GM21576 (cell line): ENCODE measurements at regions not wholly inside any gene's neighbourhood (a gene's known extent, or its start where the extent isn't known, plus 50 kb on each side); places are given as distances from the start of the nearest gene placed in this dataset.

Experiments used
- ATAC-seq: cut with Tn5 transposase; IDR thresholded peaks from one replicate; pipeline ENCODE4 v1.9.1; 2021; ENCODE audit warnings: mild to moderate bottlenecking, moderate library complexity; ENCODE audit not compliant: unreplicated experiment

- ATAC-seq, result no peak
Observed at GRCh38 chr2:120618830-120619229, 116.8 kb upstream of the GLI2 start.

DNA sequence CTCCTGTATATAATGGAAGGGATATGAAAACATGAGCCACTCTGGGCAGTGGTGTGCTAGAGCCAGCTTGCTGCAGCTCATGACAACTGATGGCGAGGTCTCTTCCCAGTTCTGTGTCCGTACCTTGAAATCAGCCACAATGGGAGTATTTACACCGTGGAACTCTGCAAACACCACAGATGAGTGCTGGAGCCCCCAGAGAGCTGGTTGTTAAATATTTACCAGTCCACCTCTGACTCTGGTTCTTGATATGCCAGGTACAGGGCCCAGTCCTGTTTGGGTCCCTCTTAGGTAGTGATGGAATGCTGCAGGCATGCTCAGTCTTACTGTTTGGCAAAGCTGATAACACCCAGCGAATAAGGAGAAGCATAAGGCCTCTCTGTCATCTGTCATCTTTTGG is 116.1 kb upstream of the GLI2 start:
- no peak for ATAC-seq

DNA sequence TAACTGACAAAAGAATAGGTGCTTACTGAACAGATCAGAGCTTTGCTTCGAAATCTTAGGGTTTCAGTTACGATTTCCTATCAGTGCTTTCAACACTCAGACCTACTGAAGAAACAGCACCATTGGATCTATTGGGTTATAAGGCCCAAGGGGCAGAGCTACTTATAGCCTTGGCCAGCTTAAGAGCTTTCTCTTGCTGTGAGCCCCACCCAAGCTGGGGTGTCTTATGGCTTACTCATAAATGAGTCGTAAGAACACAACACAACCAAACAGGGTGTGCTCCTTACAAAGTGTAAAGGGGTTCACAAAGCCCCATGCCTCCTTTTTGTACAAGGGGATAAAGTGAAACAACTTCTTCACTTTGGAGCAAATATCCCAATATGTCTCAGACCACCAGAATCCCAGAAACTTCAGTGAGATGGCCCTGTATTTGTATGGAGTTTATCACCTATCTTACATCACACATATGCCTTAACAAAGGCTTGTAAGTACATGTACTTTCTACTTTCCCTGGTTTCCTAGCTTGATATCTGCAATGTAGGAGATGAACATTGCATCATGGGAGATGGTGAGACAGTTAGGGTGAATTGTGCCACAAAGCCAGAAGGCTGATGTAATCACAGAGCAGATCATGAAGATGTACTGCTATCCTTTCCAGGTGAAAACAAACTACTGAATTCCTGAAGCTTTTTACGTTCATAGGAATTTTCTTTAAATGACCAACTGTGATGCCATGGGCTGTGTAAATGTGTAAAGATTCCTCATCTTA is 115.5 kb upstream of the GLI2 start:
- ATAC-seq, result no peak

DNA sequence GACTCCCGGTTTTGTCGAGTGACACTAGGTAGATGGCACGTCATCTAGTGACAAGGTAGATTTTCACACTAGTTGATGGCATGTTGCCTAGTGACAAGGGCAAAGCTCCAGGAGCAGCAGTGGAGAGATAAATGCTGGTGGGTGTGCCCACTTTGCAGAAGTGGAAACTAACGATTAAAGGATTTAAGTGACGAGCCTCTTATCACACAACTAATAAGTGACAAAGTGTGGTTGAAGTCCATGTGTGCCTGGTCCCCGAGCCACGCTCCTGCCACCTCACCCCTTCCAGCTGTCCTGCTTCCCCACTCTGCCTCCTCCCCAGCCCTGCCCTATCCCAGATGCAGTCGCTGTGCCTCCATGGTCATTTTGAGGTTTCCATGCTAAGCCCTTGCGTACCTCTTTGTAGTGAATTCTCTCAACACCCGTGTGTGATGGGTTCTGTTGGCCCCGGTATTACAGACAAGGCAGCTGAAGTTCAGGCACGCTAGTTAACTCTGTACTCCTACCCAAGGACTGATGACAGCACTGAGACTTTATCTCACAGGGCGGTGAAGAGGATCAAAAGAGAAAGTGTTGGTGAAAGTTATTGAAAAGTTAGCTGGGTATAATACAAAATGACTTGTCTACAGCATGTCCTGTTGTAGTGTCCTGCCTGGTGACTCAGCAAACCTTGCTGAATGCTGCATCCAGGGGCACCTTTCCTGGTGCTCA is 113.4 kb upstream of the GLI2 start:
- ATAC-seq, result no peak

- ATAC-seq, result no peak
Observed at GRCh38 chr2:120622886-120623753, 112.5 kb upstream of the GLI2 start.

GRCh38 chr2:120624061-120624737 is 111.5 kb upstream of the GLI2 start:
- ATAC-seq, result no peak

- ATAC-seq, result no peak
Observed at GRCh38 chr2:120624738-120625446, 110.8 kb upstream of the GLI2 start.

- no peak for ATAC-seq
Observed at GRCh38 chr2:120625865-120626560, 109.7 kb upstream of the GLI2 start.

DNA sequence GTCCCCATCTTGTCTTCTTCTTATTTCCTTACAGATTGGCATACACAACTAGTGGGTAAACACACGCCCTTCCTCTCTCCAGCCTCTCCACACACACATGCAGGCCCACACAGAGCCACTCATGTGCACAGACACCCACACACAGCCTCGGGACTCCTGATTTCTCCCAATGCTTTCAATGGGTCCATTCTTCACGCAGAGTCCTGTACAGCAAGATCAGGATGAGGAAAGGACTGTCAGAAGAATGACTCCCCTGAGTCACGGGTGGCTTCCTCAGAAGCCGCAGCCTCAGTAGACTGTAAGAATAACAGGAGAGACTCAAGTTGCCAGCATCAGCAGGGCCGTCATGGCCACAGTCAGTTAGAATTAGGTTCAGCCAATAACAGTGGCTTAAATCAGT is 109.1 kb upstream of the GLI2 start:
- ATAC-seq, result no peak

- ATAC-seq, result no peak
Observed at GRCh38 chr2:120628248-120628647, 107.4 kb upstream of the GLI2 start.

- ATAC-seq, result no peak
Observed at GRCh38 chr2:120629241-120629895, 106.3 kb upstream of the GLI2 start.

DNA sequence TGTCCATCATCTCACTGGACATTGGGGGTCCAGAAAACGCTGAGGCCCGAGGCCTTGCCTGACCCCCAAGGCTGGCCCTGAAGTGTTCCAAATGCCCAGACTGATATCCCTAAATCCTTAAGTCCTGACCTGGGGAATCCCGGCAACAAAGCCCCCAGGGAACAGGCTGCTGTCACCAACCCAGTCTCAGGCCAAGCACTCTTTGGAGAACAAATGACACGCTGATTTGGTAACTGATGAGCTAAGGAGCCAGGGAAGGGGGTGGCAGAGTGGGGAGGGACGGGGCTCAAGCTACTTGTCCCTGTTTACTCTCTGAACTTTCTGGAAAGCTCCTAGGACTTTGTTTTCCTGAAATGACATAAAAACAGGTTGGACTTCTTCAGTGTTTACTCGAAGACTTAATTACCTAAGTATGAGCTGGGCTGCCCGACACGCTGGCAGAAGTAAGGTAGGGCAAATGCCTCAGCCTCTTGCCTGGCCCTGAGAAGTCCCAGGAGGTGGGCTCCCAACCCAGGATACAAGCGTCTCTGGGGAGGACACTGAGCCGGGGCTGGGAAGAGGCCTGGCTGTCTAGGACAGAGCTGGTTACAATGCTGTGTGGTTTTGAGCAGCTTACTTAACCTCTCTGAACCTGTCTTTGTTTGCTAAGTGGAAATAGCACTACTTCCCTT is 105.5 kb upstream of the GLI2 start:
- no peak for ATAC-seq

- no peak for ATAC-seq
Observed at GRCh38 chr2:120631236-120631635, 104.4 kb upstream of the GLI2 start.

DNA sequence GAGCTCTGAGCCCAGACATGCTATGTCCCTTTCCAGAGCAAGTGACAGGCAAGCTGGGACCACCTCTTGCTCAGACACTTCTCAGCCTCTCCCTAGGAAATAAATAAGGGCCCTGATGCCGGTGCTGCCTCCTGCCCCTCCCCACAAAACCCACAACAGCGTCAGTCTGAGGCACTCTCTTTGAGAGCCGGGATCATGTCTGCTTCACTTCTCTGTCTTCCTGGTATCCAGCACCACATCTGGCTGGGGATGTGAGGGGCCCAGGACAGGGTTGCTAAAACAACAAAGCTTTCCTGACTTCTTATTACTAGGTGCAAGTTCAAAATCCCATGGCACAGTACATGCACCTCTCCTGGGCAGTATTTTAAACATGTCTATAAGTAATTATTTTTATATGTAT is 103.9 kb upstream of the GLI2 start:
- ATAC-seq, result no peak

DNA sequence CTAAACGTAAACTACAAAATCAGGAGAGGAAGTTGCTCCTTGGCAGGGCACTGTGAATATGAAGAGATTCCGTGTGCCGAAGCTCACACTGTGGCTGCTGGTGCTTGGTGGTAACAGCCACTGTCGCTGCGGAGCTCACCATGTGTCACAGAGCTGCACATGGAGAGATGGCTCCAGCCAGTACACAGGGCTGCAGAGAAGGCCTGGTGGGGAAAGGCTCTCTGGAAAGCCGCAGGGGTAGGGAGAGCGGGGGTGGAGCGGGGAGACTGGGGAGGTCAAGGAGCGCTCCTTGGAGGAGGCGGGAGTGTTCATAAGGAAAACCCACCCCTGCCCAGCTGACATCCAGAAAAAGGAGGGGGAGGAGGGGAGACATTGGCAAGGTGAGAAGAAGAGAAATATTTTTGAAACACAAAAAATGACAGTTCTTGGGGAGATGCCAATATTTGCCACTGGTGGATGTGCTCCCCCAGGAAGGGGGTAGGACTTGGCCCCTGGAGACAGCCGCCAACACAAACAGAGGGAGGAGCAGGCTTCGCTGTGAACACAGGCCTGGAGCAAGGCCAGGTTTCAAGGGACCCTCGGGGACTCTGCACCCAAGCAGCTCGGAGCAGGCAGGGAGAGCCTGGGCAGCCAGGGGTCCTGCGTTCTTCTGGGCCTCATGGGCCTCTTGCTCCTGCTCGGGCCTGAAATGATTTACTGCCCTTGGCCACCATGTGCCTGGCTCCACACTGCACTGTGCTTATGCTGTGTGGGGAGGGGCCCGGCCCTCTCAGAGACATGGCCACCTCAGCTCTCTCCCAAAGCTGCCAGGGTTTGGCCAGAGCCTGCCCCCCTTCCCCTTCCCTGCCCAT is 102.6 kb upstream of the GLI2 start:
- ATAC-seq, result no peak

GRCh38 chr2:120634533-120634932 is 101.1 kb upstream of the GLI2 start:
- ATAC-seq, result no peak

- ATAC-seq, result no peak
Observed at GRCh38 chr2:120635146-120635545, 100.5 kb upstream of the GLI2 start.

DNA sequence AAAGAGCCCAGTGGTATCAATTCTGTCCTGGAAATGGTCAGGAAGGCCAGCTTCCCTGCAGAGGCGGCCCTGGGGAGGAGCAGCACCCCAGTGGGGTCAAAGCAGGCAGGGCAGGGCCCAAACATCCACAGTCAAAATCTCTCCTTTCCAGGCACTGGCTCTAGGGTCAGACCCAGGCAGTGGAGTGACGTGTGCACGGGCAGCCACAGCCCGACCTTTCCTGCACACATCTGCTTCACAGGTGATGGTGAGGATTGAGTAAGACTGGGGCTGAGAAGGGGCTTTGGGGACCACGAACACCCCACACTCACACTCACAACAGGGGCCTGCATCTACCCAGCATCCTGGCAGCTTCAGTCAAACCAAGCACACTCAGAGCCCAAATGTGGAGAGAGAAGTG is 97.8 kb upstream of the GLI2 start:
- no peak for ATAC-seq
